NK-92 (cell line): ENCODE measurements at regions not wholly inside any gene's neighbourhood (a gene's known extent, or its start where the extent isn't known, plus 50 kb on each side); places are given as distances from the start of the nearest gene placed in this dataset.

ENCODE experiments used
- DNase-seq: peaks from one replicate; lab custom pipeline; 2025; ENCODE audit not compliant: unreplicated experiment; lab: John Stamatoyannopoulos, UW

GRCh38 chr5:124647352-124647751 is 99.1 kb downstream of the ZNF608 start:
- no peak for DNase-seq

- DNase-seq: no peak
These were observed 101.0 kb downstream of the ZNF608 start for GRCh38 chr5:124645396-124645795.

GRCh38 chr5:124644582-124644981 is 101.9 kb downstream of the ZNF608 start:
- DNase-seq: no peak

GRCh38 chr5:124644138-124644537 is 102.3 kb downstream of the ZNF608 start:
- DNase-seq: no peak

GRCh38 chr5:124643336-124643735 is 103.1 kb downstream of the ZNF608 start:
- DNase-seq: no peak

GRCh38 chr5:124642151-124642550 is 104.3 kb downstream of the ZNF608 start:
- DNase-seq: no peak

- no peak for DNase-seq
These were observed 105.2 kb downstream of the ZNF608 start for GRCh38 chr5:124641154-124641792.

GRCh38 chr5:124639095-124639665 is 107.3 kb downstream of the ZNF608 start:
- no peak for DNase-seq

GRCh38 chr5:124637011-124637410 is 109.4 kb downstream of the ZNF608 start:
- DNase-seq: no peak

- DNase-seq: no peak
These were observed 111.6 kb downstream of the ZNF608 start for GRCh38 chr5:124634741-124635323.

- no peak for DNase-seq
These were observed 112.2 kb downstream of the ZNF608 start for GRCh38 chr5:124634228-124634739.

GRCh38 chr5:124633209-124633608 is 113.2 kb downstream of the ZNF608 start:
- DNase-seq: no peak

GRCh38 chr5:124631874-124632550 is 114.4 kb downstream of the ZNF608 start:
- DNase-seq: no peak

- no peak for DNase-seq
These were observed 115.4 kb downstream of the ZNF608 start for GRCh38 chr5:124630767-124631704.

GRCh38 chr5:124628721-124629596 is 117.5 kb downstream of the ZNF608 start:
- DNase-seq: no peak

- no peak for DNase-seq
These were observed 118.4 kb downstream of the ZNF608 start for GRCh38 chr5:124627815-124628595.

GRCh38 chr5:124626053-124626452 is 120.4 kb downstream of the ZNF608 start:
- no peak for DNase-seq

GRCh38 chr5:124623265-124623664 is 123.2 kb downstream of the ZNF608 start:
- no peak for DNase-seq

GRCh38 chr5:124622851-124623250 is 123.6 kb downstream of the ZNF608 start:
- no peak for DNase-seq
